Panc1 (cell line): ENCODE measurements at regions not wholly inside any gene's neighbourhood (a gene's known extent, or its start where the extent isn't known, plus 50 kb on each side); places are given as distances from the start of the nearest gene placed in this dataset.

Experiments
- POLR2AphosphoS5 ChIP-seq: IDR thresholded peaks from 2 replicates; pipeline ENCODE4 v1.6.1; 2012; ENCODE audit warnings: mild to moderate bottlenecking, low read depth, low read length, moderate library complexity
- TF ChIP-seq, protein P1 (sequence below): fragments of 450-650 bp; IDR thresholded peaks from 2 replicates; pipeline ENCODE4 v1.5.1; 2017; ENCODE audit warnings: mild to moderate bottlenecking

DNA sequence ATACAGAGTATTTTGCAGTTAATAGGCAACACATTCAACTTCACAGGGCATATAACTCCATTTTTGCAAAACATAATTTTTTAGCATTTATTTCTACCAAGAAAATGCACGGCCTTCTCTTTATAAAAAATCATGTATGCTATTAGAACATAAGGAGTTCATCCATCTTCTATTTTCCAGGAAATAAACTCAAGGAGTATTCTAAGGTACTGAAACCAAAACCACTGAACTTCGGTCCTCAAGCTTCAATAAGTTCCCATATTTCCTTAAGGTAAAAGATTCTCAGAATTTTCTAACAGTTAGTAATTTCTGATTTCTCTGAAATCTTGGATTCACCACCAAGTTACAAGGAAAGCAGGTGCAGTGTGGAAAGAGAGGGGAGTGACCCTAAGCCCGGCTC, 113.3 kb upstream of the DIO2 start:
- TF ChIP-seq, protein P1, sequence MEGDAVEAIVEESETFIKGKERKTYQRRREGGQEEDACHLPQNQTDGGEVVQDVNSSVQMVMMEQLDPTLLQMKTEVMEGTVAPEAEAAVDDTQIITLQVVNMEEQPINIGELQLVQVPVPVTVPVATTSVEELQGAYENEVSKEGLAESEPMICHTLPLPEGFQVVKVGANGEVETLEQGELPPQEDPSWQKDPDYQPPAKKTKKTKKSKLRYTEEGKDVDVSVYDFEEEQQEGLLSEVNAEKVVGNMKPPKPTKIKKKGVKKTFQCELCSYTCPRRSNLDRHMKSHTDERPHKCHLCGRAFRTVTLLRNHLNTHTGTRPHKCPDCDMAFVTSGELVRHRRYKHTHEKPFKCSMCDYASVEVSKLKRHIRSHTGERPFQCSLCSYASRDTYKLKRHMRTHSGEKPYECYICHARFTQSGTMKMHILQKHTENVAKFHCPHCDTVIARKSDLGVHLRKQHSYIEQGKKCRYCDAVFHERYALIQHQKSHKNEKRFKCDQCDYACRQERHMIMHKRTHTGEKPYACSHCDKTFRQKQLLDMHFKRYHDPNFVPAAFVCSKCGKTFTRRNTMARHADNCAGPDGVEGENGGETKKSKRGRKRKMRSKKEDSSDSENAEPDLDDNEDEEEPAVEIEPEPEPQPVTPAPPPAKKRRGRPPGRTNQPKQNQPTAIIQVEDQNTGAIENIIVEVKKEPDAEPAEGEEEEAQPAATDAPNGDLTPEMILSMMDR: no peak
- no peak for TF ChIP-seq POLR2AphosphoS5
